Fibroblast of lung (primary cell): ENCODE measurements at regions not wholly inside any gene's neighbourhood (a gene's known extent, or its start where the extent isn't known, plus 50 kb on each side); places are given as distances from the start of the nearest gene placed in this dataset.
"Not testable (repeated sequence)": the region's sequence is repeated elsewhere in the genome, so short reads cannot be mapped to it uniquely, and the experiment has no call there.

ENCODE experiments used
- DNase-seq, 2 donors: peaks; one replicate each; pipeline versions ENCODE4 v3.0.0 to v3.0.0-alpha.2; 2010; ENCODE audit warnings: low read depth in 2 of 2
- H2AFZ ChIP-seq: 2 replicates; pipeline ENCODE4 v1.5.1; 2012; ENCODE audit warnings: low read length, control low read depth, inconsistent platforms
- H3K27ac ChIP-seq: 2 replicates; pipeline ENCODE4 v1.5.1; 2011; ENCODE audit warnings: low read length, control low read depth; ENCODE audit not compliant: insufficient read depth
- H3K27me3 ChIP-seq: 2 replicates; pipeline ENCODE4 v1.5.1; 2011; ENCODE audit warnings: mild to moderate bottlenecking, low read length; ENCODE audit not compliant: control insufficient read depth, insufficient read depth
- H3K36me3 ChIP-seq: 2 replicates; pipeline ENCODE4 v1.5.1; 2011; ENCODE audit warnings: low read length; ENCODE audit not compliant: control insufficient read depth, insufficient read depth
- H3K4me1 ChIP-seq: 2 replicates; pipeline ENCODE4 v1.5.1; 2011; ENCODE audit warnings: low read length; ENCODE audit not compliant: control insufficient read depth, insufficient read depth; ENCODE audit errors: extremely low read depth
- H3K4me2 ChIP-seq: 2 replicates; pipeline ENCODE4 v1.5.1; 2011; ENCODE audit warnings: low read length, control low read depth; ENCODE audit not compliant: insufficient read depth; ENCODE audit errors: extremely low read depth
- H3K4me3 ChIP-seq, 4 experiments: fragments of 200-600 bp in 1 of 4; sonication (generic) in 1 of 4; replicated peaks in 1 of 4; 2 replicates each; pipeline ENCODE4 v1.5.1; 2011 to 2016; ENCODE audit warnings: low read length in 4 of 4, low read depth in 3 of 4, mild to moderate bottlenecking in 3 of 4, control low read depth in 2 of 4, inconsistent platforms in 1 of 4, mixed read lengths in 1 of 4; ENCODE audit not compliant: insufficient read depth in 1 of 4; ENCODE audit errors: control extremely low read depth in 1 of 4
- H3K79me2 ChIP-seq: 2 replicates; pipeline ENCODE4 v1.5.1; 2012; ENCODE audit warnings: mild to moderate bottlenecking, low read length, inconsistent platforms; ENCODE audit not compliant: control insufficient read depth, insufficient read depth
- H3K9ac ChIP-seq: 2 replicates; pipeline ENCODE4 v1.5.1; 2011; ENCODE audit warnings: mild to moderate bottlenecking, low read length, control low read depth; ENCODE audit not compliant: insufficient read depth
- H3K9me3 ChIP-seq: 2 replicates; pipeline ENCODE4 v1.5.1; 2012; ENCODE audit warnings: low read depth, low read length; ENCODE audit not compliant: control insufficient read depth, insufficient read depth
- H4K20me1 ChIP-seq: 2 replicates; pipeline ENCODE4 v1.5.1; 2011; ENCODE audit warnings: low read length; ENCODE audit not compliant: control insufficient read depth, insufficient read depth; ENCODE audit errors: extremely low read depth
- CTCF ChIP-seq, 2 donors: IDR thresholded peaks in 1 of 2; conservative IDR thresholded peaks in 1 of 2; 1 replicate in 1 of 2; 2 replicates in 1 of 2; pipeline ENCODE4 v1.5.1; 2011 to 2012; ENCODE audit warnings: low read length in 2 of 2, control low read depth in 1 of 2, inconsistent platforms in 1 of 2, low read depth in 1 of 2, mild to moderate bottlenecking in 1 of 2
- EZH2 ChIP-seq: IDR thresholded peaks from 2 replicates; pipeline ENCODE4 v1.5.1; 2012; ENCODE audit warnings: low read length, control low read depth, mild to moderate bottlenecking; ENCODE audit errors: missing control alignments

GRCh38 chr20:16828666-16829305, 80.6 kb downstream of the OTOR start:
- no peaks in the 10 kb centered on the region for H3K9me3 ChIP-seq
- no peaks in the 10 kb centered on the region for H4K20me1 ChIP-seq
- DNase-seq: peak in 1 of 2 donors; percentile 1
- H3K4me3 ChIP-seq: no peak overlapping the region
- no peaks in the 10 kb centered on the region for H3K4me1 ChIP-seq
- no peak overlapping the region for H3K27ac ChIP-seq
- H3K4me2 ChIP-seq: no peak overlapping the region
- H3K9ac ChIP-seq: no peak overlapping the region
- no peaks in the 10 kb centered on the region for H3K36me3 ChIP-seq
- no peak for TF ChIP-seq CTCF (conservative IDR thresholded peaks at IDR 0.05 in 1 of 2, IDR thresholded peaks at IDR 0.05 in 1 of 2; ENCODE audit: low read depth in 1 of 2, low read length in 2 of 2)
- TF ChIP-seq EZH2: no peak
- no peaks in the 10 kb centered on the region for H3K27me3 ChIP-seq
- no peaks in the 10 kb centered on the region for H3K79me2 ChIP-seq
- no peak overlapping the region for H2AFZ ChIP-seq

- not testable (repeated sequence) for H3K27ac ChIP-seq, H3K36me3 ChIP-seq, H3K4me3 ChIP-seq, H3K9ac ChIP-seq, H3K4me1 ChIP-seq, H3K4me2 ChIP-seq, H3K27me3 ChIP-seq, H3K79me2 ChIP-seq, H3K9me3 ChIP-seq, H4K20me1 ChIP-seq, H2AFZ ChIP-seq
- DNase-seq: peak in 1 of 2 donors; percentile 66
Observed at GRCh38 chr20:16835690-16836089, 87.5 kb downstream of the OTOR start.

- Histone ChIP-seq H3K4me2 (no peak overlapping the region), H3K9me3 (no peaks in the 10 kb centered on the region), H2AFZ (no peak overlapping the region), H3K27me3 (no peaks in the 10 kb centered on the region), H3K4me3 (no peak overlapping the region), H3K36me3 (no peaks in the 10 kb centered on the region), H3K79me2 (no peaks in the 10 kb centered on the region), H3K9ac (no peak overlapping the region), H4K20me1 (no peaks in the 10 kb centered on the region), H3K27ac (no peak overlapping the region), H3K4me1 (no peaks in the 10 kb centered on the region)
- no peak for DNase-seq
- TF ChIP-seq EZH2: no peak
- no peak for TF ChIP-seq CTCF (conservative IDR thresholded peaks at IDR 0.05 in 1 of 2, IDR thresholded peaks at IDR 0.05 in 1 of 2; ENCODE audit: low read depth in 1 of 2, low read length in 2 of 2)
Observed at GRCh38 chr20:16842486-16843120, 94.4 kb downstream of the OTOR start.
